SK-N-SH (cell line): ENCODE measurements at regions not wholly inside any gene's neighbourhood (a gene's known extent, or its start where the extent isn't known, plus 50 kb on each side); places are given as distances from the start of the nearest gene placed in this dataset.

ENCODE experiments used
- CTCF ChIA-PET: fragments of 300-600, 350-600 bp; formaldehyde crosslinking; extraction: SDS; loops from one replicate; lab custom pipeline; 2021; lab: Yijun Ruan, JAX
- POLR2A ChIA-PET: fragments of 350-600 bp; sonication (Branson Sonifier 250); formaldehyde crosslinking; extraction: SDS; loops from one replicate; lab custom pipeline; 2020; ENCODE audit warnings: antibody characterized with exemption, inconsistent platforms; lab: Yijun Ruan, JAX
- DNase-seq: peaks from one replicate; pipeline ENCODE4 v3.0.0; 2012
- H2AFZ ChIP-seq: fragments of 200-600 bp; sonication (generic); 2 replicates; pipeline ENCODE4 v1.8.1; 2016; ENCODE audit warnings: antibody characterized with exemption, mild to moderate bottlenecking, low read depth
- H3F3A ChIP-seq: fragments of 200-600 bp; sonication (generic); replicated peaks from 2 replicates; pipeline ENCODE3; 2016; ENCODE audit warnings: antibody characterized with exemption, mild to moderate bottlenecking; ENCODE audit not compliant: insufficient read depth
- H3K27ac ChIP-seq, 2 experiments: fragments of 200-500 bp in 1 of 2; fragments of 200-600 bp in 1 of 2; sonication (Bioruptor generic) in 1 of 2; sonication (generic), shearing (Covaris generic) in 1 of 2; 2 replicates each; pipeline versions ENCODE4 v1.5.1 to v1.6.1; 2014 to 2016; ENCODE audit warnings: low read depth in 2 of 2, inconsistent platforms in 1 of 2, low read length in 1 of 2, mild to moderate bottlenecking in 1 of 2, mixed read lengths in 1 of 2
- H3K27me3 ChIP-seq: fragments of 200-600 bp; sonication (generic), shearing (Covaris generic); 2 replicates; pipeline ENCODE4 v1.6.1; 2016; ENCODE audit warnings: mixed run types; ENCODE audit not compliant: insufficient read depth
- H3K36me3 ChIP-seq, 2 experiments: fragments of 200-500 bp in 1 of 2; fragments of 200-600 bp in 1 of 2; sonication (Bioruptor generic) in 1 of 2; sonication (generic) in 1 of 2; replicated peaks in 1 of 2; 2 replicates each; pipeline versions ENCODE3 to v1.5.1; 2014 to 2016; ENCODE audit warnings: low read length in 1 of 2, mild to moderate bottlenecking in 1 of 2; ENCODE audit not compliant: insufficient read depth in 2 of 2, control insufficient read depth in 1 of 2
- H3K4me1 ChIP-seq, 2 experiments: fragments of 200-500 bp in 1 of 2; fragments of 200-600 bp in 1 of 2; sonication (Bioruptor generic) in 1 of 2; sonication (generic), shearing (Covaris generic) in 1 of 2; 2 replicates each; pipeline versions ENCODE4 v1.5.1 to v1.6.1; 2014 to 2016; ENCODE audit warnings: low read depth in 1 of 2, low read length in 1 of 2, mixed run types in 1 of 2; ENCODE audit not compliant: insufficient read depth in 2 of 2, control insufficient read depth in 1 of 2
- H3K4me2 ChIP-seq: fragments of 200-600 bp; sonication (generic), shearing (Covaris generic); 2 replicates; pipeline ENCODE4 v1.6.1; 2017; ENCODE audit warnings: mixed run types
- H3K4me3 ChIP-seq, 2 experiments: fragments of 200-500 bp in 1 of 2; fragments of 200-600 bp in 1 of 2; sonication (Bioruptor generic) in 1 of 2; sonication (generic), shearing (Covaris generic) in 1 of 2; 2 replicates each; pipeline versions ENCODE4 v1.5.1 to v1.8.1; 2014 to 2016; ENCODE audit warnings: low read depth in 2 of 2, inconsistent platforms in 1 of 2, low read length in 1 of 2, mild to moderate bottlenecking in 1 of 2, mixed read lengths in 1 of 2, moderate library complexity in 1 of 2
- H3K79me2 ChIP-seq: fragments of 200-600 bp; sonication (generic); 2 replicates; pipeline ENCODE4 v1.8.1; 2017; ENCODE audit warnings: mild to moderate bottlenecking; ENCODE audit not compliant: insufficient read depth
- H3K9ac ChIP-seq: fragments of 200-600 bp; sonication (generic); 2 replicates; pipeline ENCODE4 v1.6.1; 2017; ENCODE audit warnings: mixed run types
- H3K9me2 ChIP-seq: fragments of 200-600 bp; sonication (generic); 2 replicates; pipeline ENCODE4 v1.6.1; 2017; ENCODE audit warnings: mixed run types
- H3K9me3 ChIP-seq: fragments of 200-600 bp; sonication (generic); 2 replicates; pipeline ENCODE4 v1.6.1; 2017; ENCODE audit warnings: mixed run types, mild to moderate bottlenecking, moderate library complexity
- H4K20me1 ChIP-seq: fragments of 200-600 bp; sonication (generic); 2 replicates; pipeline ENCODE4 v1.6.1; 2017; ENCODE audit warnings: mild to moderate bottlenecking, mixed run types; ENCODE audit not compliant: insufficient read depth
- CHD2 ChIP-seq: fragments of 150-350 bp; IDR thresholded peaks from 2 replicates; pipeline ENCODE4 v1.6.1; 2018; ENCODE audit warnings: low read length; ENCODE audit not compliant: partially characterized antibody
- EP300 ChIP-seq, 2 experiments: IDR thresholded peaks; 2 replicates each; pipeline versions ENCODE4 v1.4.0 to v1.6.1; 2012; ENCODE audit warnings: borderline replicate concordance in 1 of 2, low read depth in 1 of 2, low read length in 1 of 2
- EZH2phosphoT487 ChIP-seq: fragments of 200-600 bp; sonication (generic); IDR thresholded peaks from 2 replicates; pipeline ENCODE4 v1.6.1; 2017; ENCODE audit warnings: low read depth, mixed run types, mild to moderate bottlenecking, antibody characterized with exemption, moderate library complexity, borderline replicate concordance
- FOXM1 ChIP-seq: IDR thresholded peaks from 2 replicates; pipeline ENCODE4 v1.4.0; 2012; ENCODE audit warnings: low read depth, mild to moderate bottlenecking
- GABPA ChIP-seq: IDR thresholded peaks from 2 replicates; pipeline ENCODE4 v1.4.0; 2012; ENCODE audit warnings: low read depth, mild to moderate bottlenecking
- GATA2 ChIP-seq: sonication (generic); formaldehyde crosslinking; IDR thresholded peaks from 2 replicates; pipeline ENCODE4 v1.5.0; 2020; ENCODE audit warnings: mild to moderate bottlenecking, missing genetic modification reagents
- JUND ChIP-seq: IDR thresholded peaks from 2 replicates; pipeline ENCODE4 v1.4.0; 2012
- MEF2A ChIP-seq: IDR thresholded peaks from 2 replicates; pipeline ENCODE4 v1.4.0; 2012; ENCODE audit warnings: low read depth, borderline replicate concordance
- NFIC ChIP-seq: IDR thresholded peaks from 2 replicates; pipeline ENCODE4 v1.4.0; 2012; ENCODE audit warnings: borderline replicate concordance
- RCOR1 ChIP-seq: fragments of 150-350 bp; IDR thresholded peaks from 2 replicates; pipeline ENCODE4 v1.6.1; 2017; ENCODE audit warnings: antibody characterized with exemption, low read length
- RFX5 ChIP-seq: IDR thresholded peaks from 2 replicates; pipeline ENCODE4 v1.6.1; 2012; ENCODE audit warnings: mild to moderate bottlenecking, improper control_type of control experiment, low read length
- RXRA ChIP-seq: IDR thresholded peaks from 2 replicates; pipeline ENCODE4 v1.4.0; 2012; ENCODE audit warnings: low read depth, mild to moderate bottlenecking, borderline replicate concordance
- SIN3A ChIP-seq: IDR thresholded peaks from 2 replicates; pipeline ENCODE4 v1.6.1; 2012; ENCODE audit warnings: low read depth, mild to moderate bottlenecking, low read length, moderate library complexity, borderline replicate concordance
- TAF1 ChIP-seq: IDR thresholded peaks from 2 replicates; pipeline ENCODE4 v1.6.1; 2012; ENCODE audit warnings: low read depth, mild to moderate bottlenecking, low read length, moderate library complexity, borderline replicate concordance
- TEAD4 ChIP-seq: IDR thresholded peaks from 2 replicates; pipeline ENCODE4 v1.4.0; 2012; ENCODE audit warnings: mild to moderate bottlenecking, borderline replicate concordance; ENCODE audit not compliant: insufficient read depth
- WGBS: methylation state at CpG from one replicate; pipeline ENCODE4 v1.1.6; 2017; ENCODE audit warnings: low lambda C conversion rate; 5-methylcytosine and 5-hydroxymethylcytosine counted together
- TF ChIP-seq, protein P1 (sequence below): fragments of 150-350 bp; IDR thresholded peaks from 2 replicates; pipeline ENCODE4 v1.6.1; 2017; ENCODE audit warnings: antibody characterized with exemption, low read length, low read depth, borderline replicate concordance
- TF ChIP-seq, protein P2 (sequence below): IDR thresholded peaks from 2 replicates; pipeline ENCODE4 v1.6.1; 2012; ENCODE audit warnings: mild to moderate bottlenecking, low read depth, low read length, moderate library complexity
- TF ChIP-seq, protein P3 (sequence below): fragments of 200-600 bp; sonication (generic); IDR thresholded peaks from 2 replicates; pipeline ENCODE4 v1.6.1; 2017; ENCODE audit warnings: antibody characterized with exemption, mild to moderate bottlenecking, moderate library complexity
- TF ChIP-seq, protein P4 (sequence below): IDR thresholded peaks from 2 replicates; pipeline ENCODE4 v1.4.0; 2012; ENCODE audit warnings: low read depth

DNA sequence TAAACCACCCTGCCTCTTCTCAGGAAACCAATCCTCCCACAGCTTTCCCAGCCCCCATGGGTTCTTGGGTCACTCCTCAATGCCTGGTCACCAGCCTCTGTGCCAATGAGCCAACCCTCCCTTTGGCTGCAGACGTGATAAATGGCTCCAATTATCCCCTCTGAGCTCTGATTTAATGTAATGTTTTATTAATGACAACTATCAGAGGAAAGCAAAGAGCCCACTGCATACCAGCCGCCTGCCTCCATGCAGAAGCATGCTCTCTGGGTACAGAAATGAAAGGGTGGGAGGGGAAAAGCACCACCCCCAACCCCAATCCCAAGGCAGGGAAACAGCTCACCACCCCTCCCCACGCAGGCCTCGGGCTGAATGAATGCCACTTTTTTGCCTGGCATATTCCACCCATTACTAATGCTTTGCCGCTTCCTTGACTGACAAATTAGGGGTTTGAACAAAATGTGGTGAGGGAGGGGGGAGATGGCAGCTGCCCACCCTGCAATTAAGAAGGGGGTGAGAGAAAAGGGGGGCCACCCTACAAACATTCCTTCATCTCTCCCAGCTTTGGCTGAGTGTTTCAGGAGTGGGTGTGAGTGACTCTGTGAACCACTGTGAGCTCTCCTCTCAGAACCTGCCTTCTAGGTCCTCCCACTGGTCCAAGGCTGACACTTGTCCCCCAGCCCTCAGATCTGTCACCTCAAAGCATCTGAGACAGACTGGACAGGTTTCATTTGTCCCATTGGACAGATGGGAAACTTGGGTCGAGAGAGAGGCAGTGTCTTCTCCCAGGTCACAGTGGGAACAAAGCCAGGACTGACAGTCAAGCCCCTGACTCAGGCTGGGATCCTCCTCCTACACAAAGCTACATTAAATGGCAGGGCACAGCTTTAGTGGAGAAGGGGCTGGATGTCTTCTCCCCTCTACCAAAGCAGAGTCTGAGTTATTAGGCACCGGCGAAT, 161.5 kb downstream of the TMEM132E start:
- Histone ChIP-seq H3K4me2 (no peak overlapping the region), H3K79me2 (no peaks in the 10 kb centered on the region), H3K4me3 (no peak overlapping the region), H3K9me2 (no peaks in the 10 kb centered on the region), H2AFZ (no peak overlapping the region), H3K27ac (no peak overlapping the region), H3K36me3 (no peaks in the 10 kb centered on the region), H3K9ac (no peak overlapping the region), H3K9me3 (no peaks in the 10 kb centered on the region), H4K20me1 (no peaks in the 10 kb centered on the region), H3F3A (no peaks in the 10 kb centered on the region), H3K27me3 (no peaks in the 10 kb centered on the region), H3K4me1 (no peaks in the 10 kb centered on the region)
- CTCF ChIA-PET, result no interaction called here
- POLR2A ChIA-PET, result interaction anchor here (1.5 kb wide), 1 partner anchor 9 kb away, joined by 4 read pairs; no protein-coding TSS in a partner anchor
- TF ChIP-seq GATA2 (CRISPR knock-in tag) (no peak), MEF2A (no peak), FOXM1 (no peak), JUND (no peak), EP300 (IDR thresholded peaks at IDR 0.05; ENCODE audit: borderline replicate concordance in 1 of 2, low read depth in 1 of 2, low read length in 1 of 2) (no peak), RFX5 (no peak), TAF1 (no peak), RCOR1 (no peak), NFIC (no peak), TEAD4 (no peak), CHD2 (no peak)
- TF ChIP-seq, protein P1, sequence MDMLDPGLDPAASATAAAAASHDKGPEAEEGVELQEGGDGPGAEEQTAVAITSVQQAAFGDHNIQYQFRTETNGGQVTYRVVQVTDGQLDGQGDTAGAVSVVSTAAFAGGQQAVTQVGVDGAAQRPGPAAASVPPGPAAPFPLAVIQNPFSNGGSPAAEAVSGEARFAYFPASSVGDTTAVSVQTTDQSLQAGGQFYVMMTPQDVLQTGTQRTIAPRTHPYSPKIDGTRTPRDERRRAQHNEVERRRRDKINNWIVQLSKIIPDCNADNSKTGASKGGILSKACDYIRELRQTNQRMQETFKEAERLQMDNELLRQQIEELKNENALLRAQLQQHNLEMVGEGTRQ, result no peak
- 30% methylated on average over 8 of the region's 8 CpGs for WGBS
- DNase-seq, result no peak

DNA sequence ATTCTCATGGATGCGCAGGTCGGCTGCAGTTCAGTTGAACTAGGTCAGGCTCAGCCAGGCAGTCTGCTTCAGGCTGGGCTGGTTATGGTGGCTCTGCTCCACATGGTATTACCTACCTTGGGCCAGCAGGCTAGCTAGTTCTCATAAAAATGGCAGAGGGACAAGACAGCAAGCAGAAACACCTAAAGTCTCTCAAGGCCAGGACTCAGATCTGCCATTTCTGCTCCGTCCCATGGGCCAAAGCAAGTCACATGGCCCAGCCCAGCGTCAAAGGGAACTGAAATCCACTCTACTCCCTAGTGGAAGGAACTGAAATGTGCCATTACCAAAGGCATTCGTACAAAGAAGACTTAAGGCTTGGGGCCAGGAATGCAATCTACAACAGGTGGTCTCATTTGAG, 160.0 kb downstream of the TMEM132E start:
- Histone ChIP-seq H3K9me2 (no peaks in the 10 kb centered on the region), H3K9me3 (no peaks in the 10 kb centered on the region), H3K4me3 (no peak overlapping the region), H2AFZ (no peak overlapping the region), H3K79me2 (no peaks in the 10 kb centered on the region), H4K20me1 (no peaks in the 10 kb centered on the region), H3K4me1 (no peaks in the 10 kb centered on the region), H3K4me2 (no peak overlapping the region), H3F3A (no peaks in the 10 kb centered on the region), H3K9ac (no peak overlapping the region), H3K27me3 (no peaks in the 10 kb centered on the region), H3K27ac (no peak overlapping the region), H3K36me3 (no peaks in the 10 kb centered on the region)
- WGBS, result 28% methylated on average over 5 of the region's 5 CpGs
- ChIA-PET POLR2A (interaction anchor here (1.5 kb wide), 1 partner anchor 8 kb away, joined by 4 read pairs; no protein-coding TSS in a partner anchor), CTCF (interaction anchor here (0.6 to 0.9 kb wide), 2 partner anchors 11 to 751 kb away, joined by 3 read pairs; no protein-coding TSS in a partner anchor)
- DNase-seq, result no peak
- TF ChIP-seq RFX5 (no peak), SIN3A (no peak), JUND (no peak), EZH2phosphoT487 (no peak), RXRA (no peak), GABPA (no peak)
- TF ChIP-seq, protein P2, sequence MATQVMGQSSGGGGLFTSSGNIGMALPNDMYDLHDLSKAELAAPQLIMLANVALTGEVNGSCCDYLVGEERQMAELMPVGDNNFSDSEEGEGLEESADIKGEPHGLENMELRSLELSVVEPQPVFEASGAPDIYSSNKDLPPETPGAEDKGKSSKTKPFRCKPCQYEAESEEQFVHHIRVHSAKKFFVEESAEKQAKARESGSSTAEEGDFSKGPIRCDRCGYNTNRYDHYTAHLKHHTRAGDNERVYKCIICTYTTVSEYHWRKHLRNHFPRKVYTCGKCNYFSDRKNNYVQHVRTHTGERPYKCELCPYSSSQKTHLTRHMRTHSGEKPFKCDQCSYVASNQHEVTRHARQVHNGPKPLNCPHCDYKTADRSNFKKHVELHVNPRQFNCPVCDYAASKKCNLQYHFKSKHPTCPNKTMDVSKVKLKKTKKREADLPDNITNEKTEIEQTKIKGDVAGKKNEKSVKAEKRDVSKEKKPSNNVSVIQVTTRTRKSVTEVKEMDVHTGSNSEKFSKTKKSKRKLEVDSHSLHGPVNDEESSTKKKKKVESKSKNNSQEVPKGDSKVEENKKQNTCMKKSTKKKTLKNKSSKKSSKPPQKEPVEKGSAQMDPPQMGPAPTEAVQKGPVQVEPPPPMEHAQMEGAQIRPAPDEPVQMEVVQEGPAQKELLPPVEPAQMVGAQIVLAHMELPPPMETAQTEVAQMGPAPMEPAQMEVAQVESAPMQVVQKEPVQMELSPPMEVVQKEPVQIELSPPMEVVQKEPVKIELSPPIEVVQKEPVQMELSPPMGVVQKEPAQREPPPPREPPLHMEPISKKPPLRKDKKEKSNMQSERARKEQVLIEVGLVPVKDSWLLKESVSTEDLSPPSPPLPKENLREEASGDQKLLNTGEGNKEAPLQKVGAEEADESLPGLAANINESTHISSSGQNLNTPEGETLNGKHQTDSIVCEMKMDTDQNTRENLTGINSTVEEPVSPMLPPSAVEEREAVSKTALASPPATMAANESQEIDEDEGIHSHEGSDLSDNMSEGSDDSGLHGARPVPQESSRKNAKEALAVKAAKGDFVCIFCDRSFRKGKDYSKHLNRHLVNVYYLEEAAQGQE, result no peak
- TF ChIP-seq, protein P3, sequence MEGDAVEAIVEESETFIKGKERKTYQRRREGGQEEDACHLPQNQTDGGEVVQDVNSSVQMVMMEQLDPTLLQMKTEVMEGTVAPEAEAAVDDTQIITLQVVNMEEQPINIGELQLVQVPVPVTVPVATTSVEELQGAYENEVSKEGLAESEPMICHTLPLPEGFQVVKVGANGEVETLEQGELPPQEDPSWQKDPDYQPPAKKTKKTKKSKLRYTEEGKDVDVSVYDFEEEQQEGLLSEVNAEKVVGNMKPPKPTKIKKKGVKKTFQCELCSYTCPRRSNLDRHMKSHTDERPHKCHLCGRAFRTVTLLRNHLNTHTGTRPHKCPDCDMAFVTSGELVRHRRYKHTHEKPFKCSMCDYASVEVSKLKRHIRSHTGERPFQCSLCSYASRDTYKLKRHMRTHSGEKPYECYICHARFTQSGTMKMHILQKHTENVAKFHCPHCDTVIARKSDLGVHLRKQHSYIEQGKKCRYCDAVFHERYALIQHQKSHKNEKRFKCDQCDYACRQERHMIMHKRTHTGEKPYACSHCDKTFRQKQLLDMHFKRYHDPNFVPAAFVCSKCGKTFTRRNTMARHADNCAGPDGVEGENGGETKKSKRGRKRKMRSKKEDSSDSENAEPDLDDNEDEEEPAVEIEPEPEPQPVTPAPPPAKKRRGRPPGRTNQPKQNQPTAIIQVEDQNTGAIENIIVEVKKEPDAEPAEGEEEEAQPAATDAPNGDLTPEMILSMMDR, result no peak
- TF ChIP-seq, protein P1, result no peak
- TF ChIP-seq, protein P4, sequence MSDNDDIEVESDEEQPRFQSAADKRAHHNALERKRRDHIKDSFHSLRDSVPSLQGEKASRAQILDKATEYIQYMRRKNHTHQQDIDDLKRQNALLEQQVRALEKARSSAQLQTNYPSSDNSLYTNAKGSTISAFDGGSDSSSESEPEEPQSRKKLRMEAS, result no peak
